IPS-18a (cell line): ENCODE measurements at regions not wholly inside any gene's neighbourhood (a gene's known extent, or its start where the extent isn't known, plus 50 kb on each side); places are given as distances from the start of the nearest gene placed in this dataset.
"Not testable (repeated sequence)": the region's sequence is repeated elsewhere in the genome, so short reads cannot be mapped to it uniquely, and the experiment has no call there.

ENCODE experiments used
- H3K27ac ChIP-seq: one replicate; pipeline ENCODE4 v1.5.1; 2013; ENCODE audit warnings: low read length
- H3K27me3 ChIP-seq: one replicate; pipeline ENCODE4 v1.6.1; 2013; ENCODE audit warnings: mild to moderate bottlenecking, low read length; ENCODE audit not compliant: control insufficient read depth, insufficient read depth
- H3K36me3 ChIP-seq: one replicate; pipeline ENCODE4 v1.6.1; 2013; ENCODE audit warnings: low read depth, low read length; ENCODE audit not compliant: control insufficient read depth
- H3K4me1 ChIP-seq: one replicate; pipeline ENCODE4 v1.6.1; 2013; ENCODE audit warnings: low read depth, low read length; ENCODE audit not compliant: control insufficient read depth
- H3K4me3 ChIP-seq: one replicate; pipeline ENCODE4 v1.5.1; 2013; ENCODE audit warnings: low read length
- H3K9ac ChIP-seq: one replicate; pipeline ENCODE4 v1.6.1; 2013; ENCODE audit warnings: mild to moderate bottlenecking, low read length, moderate library complexity
- H3K9me3 ChIP-seq: one replicate; pipeline ENCODE4 v1.6.1; 2013; ENCODE audit warnings: low read depth, low read length; ENCODE audit not compliant: control insufficient read depth

- no peaks in the 10 kb centered on the region for H3K4me1 ChIP-seq
- no peaks in the 10 kb centered on the region for H3K9me3 ChIP-seq
- no peaks in the 10 kb centered on the region for H3K27me3 ChIP-seq
- no peak overlapping the region for H3K27ac ChIP-seq
- H3K36me3 ChIP-seq, result no peaks in the 10 kb centered on the region
- no peak overlapping the region for H3K4me3 ChIP-seq
- no peak overlapping the region for H3K9ac ChIP-seq
Measured at GRCh38 chr6:88449770-88450169, 283.6 kb upstream of the CNR1 start.

DNA sequence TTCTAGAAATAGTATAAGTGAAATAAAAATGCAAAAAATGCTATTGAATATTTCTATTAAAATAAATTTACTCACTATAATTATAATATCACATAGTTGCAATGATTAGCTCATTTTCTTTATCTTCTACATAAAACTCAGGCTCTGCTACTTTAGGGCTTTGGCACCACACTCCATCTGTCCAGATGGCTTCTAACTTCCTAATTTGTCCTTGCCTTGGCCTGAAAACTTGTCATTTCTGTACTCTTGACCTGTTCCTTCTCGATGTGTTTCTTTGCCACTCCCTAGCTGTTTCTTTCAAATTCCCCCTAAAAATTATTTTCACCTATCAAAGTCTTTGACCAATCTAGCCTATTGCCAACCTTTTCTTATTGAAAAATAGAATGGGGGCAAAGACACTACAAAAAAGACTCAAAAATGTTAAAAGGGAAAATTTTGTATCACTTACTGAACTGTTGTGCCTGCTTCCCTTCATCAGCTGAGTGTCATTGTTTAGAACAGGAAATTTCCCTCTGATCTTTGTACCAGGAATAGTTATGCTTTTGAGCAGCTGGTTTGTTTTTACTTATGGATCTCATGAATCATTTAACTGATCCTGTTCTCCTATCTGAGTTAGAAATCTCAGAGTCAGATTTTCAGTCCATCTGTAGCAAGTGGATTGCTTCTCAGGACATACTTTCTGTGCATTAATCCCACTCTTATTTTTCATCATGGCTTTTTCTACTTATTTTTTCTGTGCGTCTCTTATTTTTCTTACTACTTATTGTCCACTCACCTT is 279.2 kb upstream of the CNR1 start:
- Histone ChIP-seq H3K4me1 (no peaks in the 10 kb centered on the region), H3K4me3 (no peak overlapping the region), H3K9me3 (no peaks in the 10 kb centered on the region), H3K9ac (no peak overlapping the region), H3K27me3 (no peaks in the 10 kb centered on the region), H3K27ac (no peak overlapping the region), H3K36me3 (no peaks in the 10 kb centered on the region)

GRCh38 chr6:88443554-88443953 is 277.4 kb upstream of the CNR1 start:
- Histone ChIP-seq H3K4me1 (no peaks in the 10 kb centered on the region), H3K27me3 (no peaks in the 10 kb centered on the region), H3K36me3 (no peaks in the 10 kb centered on the region), H3K4me3 (no peak overlapping the region), H3K27ac (no peak overlapping the region), H3K9ac (no peak overlapping the region), H3K9me3 (no peaks in the 10 kb centered on the region)

DNA sequence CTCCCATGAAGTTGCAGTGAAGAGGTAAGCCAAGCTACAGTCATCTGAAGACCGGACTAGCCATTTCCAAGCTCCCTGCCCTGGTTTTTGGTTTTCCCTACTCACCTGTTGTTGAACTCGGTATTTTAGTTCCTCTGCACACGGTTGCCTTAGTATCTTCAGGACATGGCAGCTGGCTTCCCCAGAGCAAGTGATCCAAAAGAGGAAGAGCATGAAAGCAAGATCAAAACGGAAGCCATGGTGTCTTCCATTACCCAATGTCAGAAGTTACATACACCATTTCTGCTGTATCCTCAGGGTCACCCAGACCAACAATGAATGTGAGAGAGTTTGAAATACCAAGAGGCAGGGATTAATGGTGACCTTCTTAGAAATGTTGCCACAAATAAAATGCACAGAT is 276.6 kb upstream of the CNR1 start:
- Histone ChIP-seq H3K27me3 (no peaks in the 10 kb centered on the region), H3K9me3 (no peaks in the 10 kb centered on the region), H3K4me1 (no peaks in the 10 kb centered on the region), H3K4me3 (no peak overlapping the region), H3K27ac (no peak overlapping the region), H3K9ac (no peak overlapping the region), H3K36me3 (no peaks in the 10 kb centered on the region)

DNA sequence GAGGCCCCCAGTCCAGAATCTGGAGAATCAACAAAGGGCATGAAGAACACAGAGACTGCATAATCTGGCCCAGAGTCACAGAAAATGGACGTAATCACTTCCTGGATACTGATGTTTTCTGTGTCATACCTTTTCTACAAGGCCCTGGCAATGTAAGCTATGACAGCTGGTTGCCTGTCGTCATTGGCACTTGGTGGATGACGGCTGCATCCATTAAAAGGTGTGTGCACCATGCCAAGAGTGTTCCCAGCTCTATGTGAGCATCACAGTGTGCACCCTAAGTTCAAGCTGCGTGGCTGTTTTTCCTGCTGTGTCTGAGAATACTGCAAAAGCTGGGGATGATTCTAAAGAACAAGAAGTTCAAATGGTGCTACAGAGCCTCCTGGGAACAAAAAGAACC is 275.2 kb upstream of the CNR1 start:
- H3K9me3 ChIP-seq, result no peaks in the 10 kb centered on the region
- no peak overlapping the region for H3K9ac ChIP-seq
- no peaks in the 10 kb centered on the region for H3K27me3 ChIP-seq
- no peak overlapping the region for H3K4me3 ChIP-seq
- H3K4me1 ChIP-seq, result no peaks in the 10 kb centered on the region
- no peaks in the 10 kb centered on the region for H3K36me3 ChIP-seq
- no peak overlapping the region for H3K27ac ChIP-seq

DNA sequence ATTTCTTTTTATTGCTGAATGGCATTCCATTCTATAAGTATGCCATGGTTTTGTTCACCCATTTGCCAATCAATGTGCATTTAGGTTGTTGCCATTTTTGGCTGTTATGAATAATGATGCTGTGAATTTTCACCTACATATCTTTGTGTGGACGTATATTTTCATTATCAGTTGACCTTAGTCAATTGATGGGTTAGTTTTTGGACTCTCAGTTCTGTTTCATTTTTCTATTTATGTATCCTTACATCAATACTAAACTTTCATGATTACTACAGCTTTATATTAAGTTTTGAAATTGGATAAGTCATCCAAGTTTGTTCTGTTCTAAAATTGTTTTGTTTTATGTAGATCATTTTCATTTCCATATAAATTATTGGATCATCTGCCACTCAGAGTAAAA is 261.9 kb upstream of the CNR1 start:
- H3K27ac ChIP-seq, result no peak overlapping the region
- no peak overlapping the region for H3K4me3 ChIP-seq
- H3K9me3 ChIP-seq, result no peaks in the 10 kb centered on the region
- H3K27me3 ChIP-seq, result no peaks in the 10 kb centered on the region
- no peak overlapping the region for H3K9ac ChIP-seq
- H3K36me3 ChIP-seq, result no peaks in the 10 kb centered on the region
- H3K4me1 ChIP-seq, result no peaks in the 10 kb centered on the region

GRCh38 chr6:88426005-88426404 is 259.9 kb upstream of the CNR1 start:
- Histone ChIP-seq H3K4me1 (no peaks in the 10 kb centered on the region), H3K27me3 (no peaks in the 10 kb centered on the region), H3K9ac (no peak overlapping the region), H3K4me3 (no peak overlapping the region), H3K9me3 (no peaks in the 10 kb centered on the region), H3K36me3 (no peaks in the 10 kb centered on the region), H3K27ac (no peak overlapping the region)

GRCh38 chr6:88422831-88423230 is 256.7 kb upstream of the CNR1 start:
- Histone ChIP-seq H3K9me3 (no peaks in the 10 kb centered on the region), H3K36me3 (no peaks in the 10 kb centered on the region), H3K4me1 (no peaks in the 10 kb centered on the region), H3K4me3 (no peak overlapping the region), H3K27ac (no peak overlapping the region), H3K27me3 (no peaks in the 10 kb centered on the region), H3K9ac (no peak overlapping the region)

DNA sequence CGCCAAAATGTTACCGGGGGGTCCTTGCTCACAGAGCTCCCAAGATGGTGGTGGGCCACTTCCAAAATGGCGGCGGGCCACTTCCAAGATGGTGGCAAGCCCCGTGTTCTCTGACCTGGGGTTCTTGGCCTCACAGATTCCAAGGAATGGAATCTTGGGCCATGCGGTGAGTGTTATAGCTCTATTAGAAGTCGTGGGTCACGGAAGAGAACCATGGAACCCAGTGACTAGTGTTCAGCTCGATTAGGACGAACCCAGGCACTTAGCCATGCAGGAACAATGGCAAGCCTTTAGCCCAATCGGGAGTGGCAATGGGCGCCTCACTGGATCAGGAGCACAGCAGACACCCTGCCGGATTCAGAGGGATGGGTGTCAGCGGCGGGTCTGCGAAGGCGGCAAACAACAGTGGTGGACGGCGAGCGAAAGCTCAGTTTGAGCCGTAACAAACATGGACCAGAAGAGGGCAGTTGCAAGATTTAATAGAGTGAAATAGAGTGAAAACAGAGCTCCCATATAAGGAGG is 254.9 kb upstream of the CNR1 start:
- H3K27ac ChIP-seq, H3K9me3 ChIP-seq: not testable (repeated sequence)

GRCh38 chr6:88418921-88419810 is 253.0 kb upstream of the CNR1 start:
- not testable (repeated sequence) for H3K4me3 ChIP-seq, H3K9me3 ChIP-seq, H3K9ac ChIP-seq, H3K27me3 ChIP-seq, H3K27ac ChIP-seq, H3K36me3 ChIP-seq, H3K4me1 ChIP-seq

More for the DNA sequence above, 254.9 kb upstream of the CNR1 start:
- H3K4me3 ChIP-seq, H3K9ac ChIP-seq, H3K27me3 ChIP-seq, H3K4me1 ChIP-seq, H3K36me3 ChIP-seq: not testable (repeated sequence)

DNA sequence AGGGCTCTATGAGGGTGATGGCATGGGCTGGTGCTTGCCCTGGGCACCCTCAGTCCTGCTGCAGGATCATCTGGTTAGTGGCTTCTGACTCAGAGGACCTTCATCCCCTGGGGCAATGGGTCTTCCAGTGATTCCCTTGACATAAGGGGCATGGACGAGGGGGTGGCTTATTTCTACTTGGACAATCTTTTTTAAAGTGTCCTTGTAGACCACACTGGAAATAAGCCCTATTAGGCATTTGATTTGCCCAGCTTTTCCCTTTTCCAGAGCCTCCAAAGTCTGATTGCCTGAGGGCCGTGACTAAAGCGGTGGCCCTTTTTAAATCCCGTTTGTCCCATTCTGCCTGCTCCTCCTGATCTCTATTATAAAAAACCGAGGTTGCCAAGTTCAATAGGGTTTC is 251.2 kb upstream of the CNR1 start:
- H3K27me3 ChIP-seq, H3K4me1 ChIP-seq, H3K36me3 ChIP-seq, H3K27ac ChIP-seq, H3K9ac ChIP-seq, H3K4me3 ChIP-seq, H3K9me3 ChIP-seq: not testable (repeated sequence)
